ENCODE measurements at regions not wholly inside any gene's neighbourhood (a gene's known extent, or its start where the extent isn't known, plus 50 kb on each side); places are given as distances from the start of the nearest gene placed in this dataset.

DNA sequence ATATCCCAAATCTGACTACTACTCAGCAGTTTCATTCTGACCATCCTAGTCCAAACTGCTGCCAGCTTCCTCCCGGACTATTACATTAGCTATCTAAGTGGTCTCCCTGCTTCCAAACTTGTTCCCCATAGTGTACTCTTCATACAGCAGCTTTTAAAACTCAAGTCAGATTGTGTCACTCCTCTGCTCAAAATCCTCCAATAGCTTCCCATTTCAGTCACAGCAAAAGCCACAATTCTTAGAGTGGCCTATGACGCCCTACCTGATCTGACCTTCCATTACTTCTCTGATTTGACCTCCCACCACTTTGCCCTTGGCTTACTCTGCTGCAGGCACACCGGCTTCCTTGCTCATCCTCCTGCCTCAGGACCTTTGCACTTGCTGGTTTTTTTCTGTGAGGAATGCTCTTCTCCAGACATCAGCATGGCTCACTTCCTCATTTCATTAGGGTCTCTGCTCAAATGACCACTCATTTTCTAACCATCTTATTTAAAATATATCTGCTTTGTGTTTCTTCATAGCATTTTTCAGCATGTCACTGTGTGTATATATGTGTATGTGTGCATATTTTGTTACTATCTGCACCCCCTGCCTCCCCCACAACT lies 111.1 kb upstream of the DTNBP1 start:
- Mint-ChIP-seq H3K4me3 (no peak overlapping the region), H3K27ac (no peak overlapping the region), H3K27me3 (ENCODE audit: low read depth in 3 of 3) (peaks cover 0 to 5% (median 1%) of the 10 kb centered on the region in 3 donors), H3K36me3 (no peaks in the 10 kb centered on the region), H3K9me3 (no peaks in the 10 kb centered on the region), H3K4me1 (no peaks in the 10 kb centered on the region)
- DNase-seq: no peak

DNA sequence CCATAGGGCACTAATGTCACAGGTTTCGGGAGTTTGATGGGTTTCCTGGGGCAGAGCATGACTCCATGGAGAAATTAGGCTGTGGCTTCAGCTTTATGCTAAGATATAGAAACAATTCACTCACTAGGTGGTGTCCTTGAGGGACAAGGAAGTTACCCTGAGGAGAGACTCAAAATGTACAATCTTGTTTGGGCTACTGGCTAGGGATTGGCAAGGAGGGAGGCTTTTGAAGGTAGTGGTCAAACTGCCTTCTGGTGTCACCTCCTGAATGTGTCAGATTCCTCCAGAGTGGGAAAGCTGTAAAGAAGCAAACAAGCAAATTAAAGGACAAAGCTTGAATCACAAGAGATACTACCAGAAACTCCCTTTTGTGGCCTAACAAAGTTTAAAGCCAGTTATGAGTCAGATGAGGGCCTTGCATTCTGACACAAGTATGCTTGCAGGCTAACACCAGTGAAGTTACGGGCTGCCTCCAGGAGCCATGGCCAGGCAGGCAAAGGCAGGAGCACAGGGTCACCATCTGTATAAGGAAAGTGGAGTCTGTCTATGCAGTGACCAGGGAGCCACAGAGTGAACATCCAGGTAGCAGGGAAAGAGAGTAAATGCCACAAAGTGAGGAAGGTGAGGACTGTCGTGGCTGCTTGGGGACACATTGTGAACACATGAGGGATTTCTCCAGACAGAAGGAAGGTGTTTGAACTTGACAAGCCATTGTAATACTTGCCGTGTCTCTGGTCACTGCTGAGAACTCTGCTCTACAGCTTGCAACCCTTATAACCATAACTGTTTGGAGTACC lies 107.7 kb upstream of the DTNBP1 start:
- Mint-ChIP-seq H3K27me3 (ENCODE audit: low read depth in 3 of 3) (peaks cover 0 to 3% (median 1%) of the 10 kb centered on the region in 3 donors), H3K4me3 (no peak overlapping the region), H3K36me3 (no peaks in the 10 kb centered on the region), H3K9me3 (no peaks in the 10 kb centered on the region), H3K27ac (no peak overlapping the region), H3K4me1 (no peaks in the 10 kb centered on the region)
- no peak for DNase-seq

DNA sequence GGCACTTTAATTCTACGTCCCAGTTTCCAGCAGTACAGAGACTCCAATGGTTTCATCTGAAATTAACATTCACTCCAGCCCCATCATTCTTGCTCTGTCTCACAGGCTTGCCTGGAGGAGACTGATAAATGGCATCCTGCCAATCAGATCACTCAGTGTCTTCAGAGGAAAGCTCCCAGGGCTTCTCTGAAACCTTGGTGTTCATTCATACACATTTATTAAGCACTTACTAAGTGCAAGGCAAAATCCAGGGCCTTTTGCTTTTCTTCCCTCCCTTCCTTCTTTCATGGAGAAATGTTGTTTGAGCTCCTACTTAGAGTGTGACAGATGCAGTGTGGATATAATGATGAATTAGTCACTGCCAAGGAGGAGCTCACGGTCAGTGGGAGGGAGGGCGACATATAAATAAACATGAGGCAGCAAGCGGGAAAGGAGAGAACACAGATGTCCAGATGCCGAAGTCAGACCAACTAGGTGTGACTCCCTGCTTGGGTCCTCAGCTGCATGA lies 106.7 kb upstream of the DTNBP1 start:
- Mint-ChIP-seq H3K9me3 (no peaks in the 10 kb centered on the region), H3K27me3 (ENCODE audit: low read depth in 3 of 3) (peaks cover 0 to 3% (median 1%) of the 10 kb centered on the region in 3 donors), H3K36me3 (no peaks in the 10 kb centered on the region), H3K4me1 (no peaks in the 10 kb centered on the region), H3K4me3 (no peak overlapping the region), H3K27ac (no peak overlapping the region)
- DNase-seq: no peak

DNA sequence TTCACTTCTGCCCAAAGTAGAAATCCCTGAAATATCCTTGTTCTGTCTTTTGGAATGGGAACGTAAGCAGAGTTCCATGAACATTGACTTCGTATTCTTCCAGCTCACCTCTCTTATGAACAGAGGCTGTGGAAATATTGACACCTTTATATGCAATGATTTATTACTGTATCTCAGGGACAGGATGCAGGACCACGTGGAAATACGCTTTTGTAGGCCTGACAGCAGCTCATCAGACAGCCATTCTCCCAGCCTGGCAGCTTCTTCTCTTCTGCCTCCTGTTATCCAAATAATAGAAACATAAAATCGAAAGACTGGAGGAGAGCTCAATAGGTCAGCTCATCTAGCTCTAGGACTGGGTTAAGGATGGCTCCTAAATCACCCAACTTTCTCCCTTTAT lies 106.2 kb upstream of the DTNBP1 start:
- Mint-ChIP-seq H3K27me3 (ENCODE audit: low read depth in 3 of 3) (peaks cover 0 to 2% (median 1%) of the 10 kb centered on the region in 3 donors), H3K9me3 (no peaks in the 10 kb centered on the region), H3K4me1 (no peaks in the 10 kb centered on the region), H3K27ac (no peak overlapping the region), H3K4me3 (no peak overlapping the region), H3K36me3 (no peaks in the 10 kb centered on the region)
- DNase-seq: no peak

- Mint-ChIP-seq H3K27ac (no peak overlapping the region), H3K9me3 (no peaks in the 10 kb centered on the region), H3K4me1 (no peaks in the 10 kb centered on the region), H3K27me3 (ENCODE audit: low read depth in 3 of 3) (no peaks in the 10 kb centered on the region), H3K4me3 (no peak overlapping the region), H3K36me3 (no peaks in the 10 kb centered on the region)
- no peak for DNase-seq
Measured at GRCh38 chr6:15763837-15764236, 101.0 kb upstream of the DTNBP1 start.

- H3K27me3 Mint-ChIP-seq (ENCODE audit: low read depth in 3 of 3): no peaks in the 10 kb centered on the region
- no peaks in the 10 kb centered on the region for H3K9me3 Mint-ChIP-seq
- H3K4me3 Mint-ChIP-seq: no peak overlapping the region
- H3K27ac Mint-ChIP-seq: no peak overlapping the region
- H3K4me1 Mint-ChIP-seq: no peaks in the 10 kb centered on the region
- no peaks in the 10 kb centered on the region for H3K36me3 Mint-ChIP-seq
- DNase-seq: no peak
Measured at GRCh38 chr6:15763364-15763763, 100.5 kb upstream of the DTNBP1 start.

GRCh38 chr6:15761045-15761502 lies 98.2 kb upstream of the DTNBP1 start:
- no peak overlapping the region for H3K4me3 Mint-ChIP-seq
- H3K36me3 Mint-ChIP-seq: no peaks in the 10 kb centered on the region
- no peaks in the 10 kb centered on the region for H3K9me3 Mint-ChIP-seq
- no peak overlapping the region for H3K27ac Mint-ChIP-seq
- H3K4me1 Mint-ChIP-seq: no peaks in the 10 kb centered on the region
- no peaks in the 10 kb centered on the region for H3K27me3 Mint-ChIP-seq (ENCODE audit: low read depth in 3 of 3)
- no peak for DNase-seq

GRCh38 chr6:15758631-15759215 lies 95.9 kb upstream of the DTNBP1 start:
- H3K36me3 Mint-ChIP-seq: no peaks in the 10 kb centered on the region
- no peak overlapping the region for H3K27ac Mint-ChIP-seq
- no peaks in the 10 kb centered on the region for H3K9me3 Mint-ChIP-seq
- H3K4me3 Mint-ChIP-seq: no peak overlapping the region
- DNase-seq: no peak
- H3K4me1 Mint-ChIP-seq: no peaks in the 10 kb centered on the region
- no peaks in the 10 kb centered on the region for H3K27me3 Mint-ChIP-seq (ENCODE audit: low read depth in 3 of 3)

GRCh38 chr6:15755526-15755925 lies 92.7 kb upstream of the DTNBP1 start:
- Mint-ChIP-seq H3K4me1 (no peaks in the 10 kb centered on the region), H3K27me3 (ENCODE audit: low read depth in 3 of 3) (no peaks in the 10 kb centered on the region), H3K4me3 (no peak overlapping the region), H3K36me3 (no peaks in the 10 kb centered on the region), H3K9me3 (no peaks in the 10 kb centered on the region), H3K27ac (no peak overlapping the region)
- DNase-seq: no peak

DNA sequence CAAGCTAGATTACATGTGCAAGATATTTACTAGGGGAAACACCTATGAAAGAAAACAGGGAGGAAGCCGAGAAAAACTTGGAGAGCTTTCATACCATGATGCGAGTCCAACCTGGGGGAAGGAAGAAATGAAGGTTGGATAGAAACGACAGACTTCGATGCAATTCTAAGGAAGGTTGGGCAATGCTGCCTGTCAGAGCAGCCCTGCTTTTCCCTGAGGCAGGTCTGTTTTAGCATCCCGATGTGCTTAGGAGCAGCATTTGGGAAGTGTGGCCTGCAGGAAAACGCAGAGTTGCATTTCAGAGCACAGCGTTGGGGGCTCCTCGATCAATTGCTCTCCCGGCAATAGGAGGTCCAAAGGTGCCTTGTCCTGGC lies 91.9 kb upstream of the DTNBP1 start:
- H3K4me1 Mint-ChIP-seq: no peaks in the 10 kb centered on the region

DNA sequence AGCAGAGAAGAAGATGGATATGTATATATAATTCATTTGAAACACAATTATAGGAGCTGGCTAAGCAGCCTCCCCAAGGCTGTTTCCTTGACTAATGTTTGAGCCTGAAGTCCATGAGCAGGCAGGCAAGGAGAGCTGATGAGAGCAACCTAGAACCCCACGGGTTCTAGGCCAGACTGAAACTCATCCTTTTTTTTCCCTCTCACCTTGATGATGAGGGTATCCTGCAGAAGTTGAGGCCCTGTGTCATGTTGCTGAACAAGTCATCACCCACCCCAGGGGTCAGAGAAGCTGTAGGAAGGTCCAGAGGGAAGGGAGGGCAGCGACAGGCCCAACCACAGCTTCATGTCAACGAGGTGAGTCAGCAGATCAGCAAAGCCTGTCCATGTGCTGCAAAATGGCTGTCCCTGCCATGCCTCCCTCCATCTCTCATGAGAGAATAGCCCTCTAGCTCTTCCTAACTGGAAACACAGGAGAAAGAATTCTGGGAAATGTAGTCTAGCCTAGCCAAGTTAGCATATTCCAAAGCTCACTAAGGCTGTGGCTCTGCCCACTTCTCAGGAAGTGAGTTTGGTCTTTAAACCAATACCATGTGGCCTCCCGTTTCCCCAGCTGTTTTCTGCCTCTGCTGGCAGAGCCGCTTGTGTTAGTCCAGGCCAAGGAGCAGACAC lies 91.3 kb upstream of the DTNBP1 start:
- Mint-ChIP-seq H3K9me3 (no peaks in the 10 kb centered on the region), H3K4me1 (no peaks in the 10 kb centered on the region), H3K27me3 (ENCODE audit: low read depth in 3 of 3) (no peaks in the 10 kb centered on the region), H3K4me3 (no peak overlapping the region), H3K36me3 (no peaks in the 10 kb centered on the region), H3K27ac (no peak overlapping the region)
- DNase-seq: no peak

More for the DNA sequence above, 91.9 kb upstream of the DTNBP1 start:
- H3K27ac Mint-ChIP-seq: no peak overlapping the region
- no peaks in the 10 kb centered on the region for H3K9me3 Mint-ChIP-seq
- no peak overlapping the region for H3K4me3 Mint-ChIP-seq
- no peaks in the 10 kb centered on the region for H3K36me3 Mint-ChIP-seq
- DNase-seq: no peak
- H3K27me3 Mint-ChIP-seq (ENCODE audit: low read depth in 3 of 3): no peaks in the 10 kb centered on the region

GRCh38 chr6:15752820-15753219 lies 90.0 kb upstream of the DTNBP1 start:
- Mint-ChIP-seq H3K9me3 (no peaks in the 10 kb centered on the region), H3K27me3 (ENCODE audit: low read depth in 3 of 3) (no peaks in the 10 kb centered on the region), H3K36me3 (no peaks in the 10 kb centered on the region), H3K4me3 (no peak overlapping the region), H3K4me1 (no peaks in the 10 kb centered on the region), H3K27ac (no peak overlapping the region)
- no peak for DNase-seq

GRCh38 chr6:15751721-15752350 lies 89.0 kb upstream of the DTNBP1 start:
- Mint-ChIP-seq H3K27me3 (ENCODE audit: low read depth in 3 of 3) (peaks cover 0 to under 1% (median 0%) of the 10 kb centered on the region in 3 donors), H3K36me3 (no peaks in the 10 kb centered on the region), H3K4me3 (no peak overlapping the region), H3K4me1 (no peaks in the 10 kb centered on the region), H3K9me3 (no peaks in the 10 kb centered on the region), H3K27ac (no peak overlapping the region)
- DNase-seq: no peak
